HCT116 (cell line): ENCODE measurements at regions not wholly inside any gene's neighbourhood (a gene's known extent, or its start where the extent isn't known, plus 50 kb on each side); places are given as distances from the start of the nearest gene placed in this dataset.

Source experiments
- ATAC-seq: fragments of 200-7000 bp; cut with Tn5 transposase; 2 replicates; pipeline ENCODE4 v1.9.1; 2020; ENCODE audit warnings: mild to moderate bottlenecking, moderate library complexity
- BruUV-seq: library from RNA; stranded (reverse); fragments of 400-500 nt; replicated peaks from 2 replicates; lab custom pipeline; 2021; lab: Mats Ljungman, UMichigan
- CTCF ChIA-PET: fragments of 300-600 bp; sonication (Branson Sonifier 250); formaldehyde crosslinking; loops from one replicate; lab custom pipeline; 2021; ENCODE audit warnings: antibody characterized with exemption; lab: Charles Lee
- POLR2A ChIA-PET: fragments of 300-600, 350-600 bp; sonication (Branson Sonifier 250); formaldehyde crosslinking; loops from one replicate; lab custom pipeline; 2021; ENCODE audit warnings: antibody characterized with exemption; lab: Charles Lee
- RAD21 ChIA-PET, 2 experiments: fragments of 300-600 bp; sonication (Branson Sonifier 250); formaldehyde crosslinking; loops; one replicate each; lab custom pipeline; 2023; ENCODE audit warnings: low total read pairs in 2 of 2; ENCODE audit not compliant: uncharacterized antibody in 2 of 2, unreplicated experiment in 2 of 2, low non-redundant PET in 1 of 2; lab: Charles Lee
- DNase-seq: peaks from one replicate; pipeline ENCODE4 v3.0.0-alpha.2; 2010; ENCODE audit warnings: low read depth, low spot score
- H2AFZ ChIP-seq: fragments of 200-600 bp; shearing (Covaris generic), sonication (generic); 2 replicates; pipeline ENCODE4 v1.6.1; 2017; ENCODE audit warnings: low read depth, mixed run types, mixed read lengths, antibody characterized with exemption, low read length; ENCODE audit not compliant: poor library complexity, severe bottlenecking
- H3K27ac ChIP-seq: 2 replicates; pipeline ENCODE4 v1.5.1; 2012; ENCODE audit warnings: low read depth, low read length
- H3K27me3 ChIP-seq: fragments of 200-600 bp; sonication (generic); 2 replicates; pipeline ENCODE4 v1.6.1; 2016; ENCODE audit warnings: mixed run types, low read length, mixed read lengths; ENCODE audit not compliant: insufficient read depth
- H3K36me3 ChIP-seq, 2 experiments: fragments of 200-500 bp in 1 of 2; fragments of 200-600 bp in 1 of 2; sonication (Bioruptor generic) in 1 of 2; sonication (generic) in 1 of 2; 2 replicates each; pipeline versions ENCODE4 v1.5.1 to v1.6.1; 2014 to 2016; ENCODE audit warnings: low read length in 2 of 2, inconsistent platforms in 1 of 2, mixed read lengths in 1 of 2, mixed run types in 1 of 2; ENCODE audit not compliant: insufficient read depth in 2 of 2, control insufficient read depth in 1 of 2
- H3K4me1 ChIP-seq, 2 experiments: fragments of 200-600 bp in 1 of 2; sonication (generic) in 1 of 2; 2 replicates each; pipeline versions ENCODE4 v1.5.1 to v1.6.1; 2012 to 2017; ENCODE audit warnings: low read length in 2 of 2, inconsistent platforms in 1 of 2, mild to moderate bottlenecking in 1 of 2, mixed read lengths in 1 of 2, mixed run types in 1 of 2, moderate library complexity in 1 of 2; ENCODE audit not compliant: insufficient read depth in 2 of 2, control insufficient read depth in 1 of 2
- H3K4me2 ChIP-seq: fragments of 200-600 bp; sonication (generic); 2 replicates; pipeline ENCODE4 v1.6.1; 2017; ENCODE audit warnings: mixed run types, low read length, mixed read lengths
- H3K4me3 ChIP-seq, 2 experiments: fragments of 200-600 bp in 1 of 2; sonication (generic) in 1 of 2; replicated peaks in 1 of 2; 2 replicates each; pipeline ENCODE4 v1.5.1; 2011 to 2016; ENCODE audit warnings: low read length in 2 of 2, control low read depth in 1 of 2, low read depth in 1 of 2, mild to moderate bottlenecking in 1 of 2, mixed read lengths in 1 of 2, mixed run types in 1 of 2
- H3K79me2 ChIP-seq: fragments of 200-600 bp; sonication (generic); 2 replicates; pipeline ENCODE4 v1.6.1; 2017; ENCODE audit warnings: mild to moderate bottlenecking, mixed run types, low read length, moderate library complexity, mixed read lengths; ENCODE audit not compliant: insufficient read depth
- H3K9ac ChIP-seq: fragments of 200-600 bp; sonication (generic); 2 replicates; pipeline ENCODE4 v1.6.1; 2016; ENCODE audit warnings: low read length, mixed read lengths
- H3K9me2 ChIP-seq: fragments of 200-600 bp; sonication (generic), shearing (Covaris generic); 2 replicates; pipeline ENCODE4 v1.6.1; 2017; ENCODE audit warnings: mixed run types, mild to moderate bottlenecking, moderate library complexity; ENCODE audit not compliant: insufficient read depth
- H3K9me3 ChIP-seq, 2 experiments: fragments of 200-500 bp in 1 of 2; fragments of 200-600 bp in 1 of 2; sonication (Bioruptor generic) in 1 of 2; sonication (generic) in 1 of 2; 2 replicates each; pipeline ENCODE4 v1.6.1; 2014 to 2017; ENCODE audit warnings: low read length in 2 of 2, mixed read lengths in 2 of 2, inconsistent platforms in 1 of 2, low read depth in 1 of 2, mild to moderate bottlenecking in 1 of 2, mixed run types in 1 of 2, moderate library complexity in 1 of 2; ENCODE audit not compliant: control insufficient read depth in 1 of 2, insufficient read depth in 1 of 2
- H4K20me1 ChIP-seq: fragments of 200-600 bp; sonication (generic), shearing (Covaris generic); 2 replicates; pipeline ENCODE4 v1.6.1; 2017; ENCODE audit warnings: mixed run types, mild to moderate bottlenecking, moderate library complexity; ENCODE audit not compliant: insufficient read depth
- CTCF ChIP-seq, 3 experiments: fragments of 200-600 bp in 1 of 3; sonication (generic) in 1 of 3; IDR thresholded peaks in 2 of 3; conservative IDR thresholded peaks in 1 of 3; 2 replicates each; pipeline ENCODE4 v1.5.1; 2012 to 2017; ENCODE audit warnings: low read depth in 2 of 3, low read length in 2 of 3, antibody characterized with exemption in 1 of 3, borderline replicate concordance in 1 of 3, control low read depth in 1 of 3, mild to moderate bottlenecking in 1 of 3, mixed read lengths in 1 of 3, mixed run types in 1 of 3, moderate library complexity in 1 of 3; ENCODE audit not compliant: insufficient read depth in 1 of 3
- JUND ChIP-seq: IDR thresholded peaks from 2 replicates; pipeline ENCODE4 v1.6.1; 2012
- RAD21 ChIP-seq: IDR thresholded peaks from 2 replicates; pipeline ENCODE4 v1.6.1; 2012; ENCODE audit warnings: low read depth, mild to moderate bottlenecking
- REST ChIP-seq: IDR thresholded peaks from 2 replicates; pipeline ENCODE4 v1.6.1; 2012; ENCODE audit warnings: low read depth
- SIN3A ChIP-seq: IDR thresholded peaks from 2 replicates; pipeline ENCODE4 v1.6.1; 2012; ENCODE audit warnings: low read depth
- ZBTB33 ChIP-seq: IDR thresholded peaks from 2 replicates; pipeline ENCODE4 v1.6.1; 2011; ENCODE audit warnings: mild to moderate bottlenecking, low read length, moderate library complexity; ENCODE audit not compliant: insufficient replicate concordance; ENCODE audit errors: extremely low read depth
- ZFX ChIP-seq: fragments of 450-650 bp; IDR thresholded peaks from 2 replicates; pipeline ENCODE4 v1.6.1; 2017
- intact Hi-C: fragments of 100-400 bp; cut with micrococcal nuclease; formaldehyde crosslinking; loops from 2 replicates; pipeline ENCODE4 v1.10.0; 2022

GRCh38 chr15:31974855-31975829, 55.2 kb upstream of the CHRNA7 start (continued):
- TF ChIP-seq REST: no peak
- no peak for TF ChIP-seq SIN3A
- no peak for TF ChIP-seq ZBTB33
- no peak for TF ChIP-seq ZFX
- no peak for TF ChIP-seq JUND

- no peaks in the 10 kb centered on the region for H3K79me2 ChIP-seq
- H3K4me3 ChIP-seq: no peak overlapping the region
- TF ChIP-seq RAD21 (no peak), CTCF (IDR thresholded peaks at IDR 0.05 in 2 of 3, conservative IDR thresholded peaks at IDR 0.05 in 1 of 3; ENCODE audit: borderline replicate concordance in 1 of 3, insufficient read depth in 1 of 3, low read depth in 2 of 3, low read length in 2 of 3) (peak in 1 of 3 experiments; percentile 38; a peak in 3 of 6 replicates)
- BruUV-seq: no TSS peak
- CTCF ChIA-PET: no interaction called here
- DNase-seq: no peak
- H3K36me3 ChIP-seq: no peaks in the 10 kb centered on the region
- H3K9me2 ChIP-seq: no peaks in the 10 kb centered on the region
- RAD21 ChIA-PET: no interaction called here
- H3K27me3 ChIP-seq: no peaks in the 10 kb centered on the region
- no peaks in the 10 kb centered on the region for H3K9me3 ChIP-seq
- no peak overlapping the region for H3K4me2 ChIP-seq
- no peaks in the 10 kb centered on the region for H4K20me1 ChIP-seq
- H2AFZ ChIP-seq: no peak overlapping the region
- no peak overlapping the region for H3K9ac ChIP-seq
- POLR2A ChIA-PET: no interaction called here
- H3K4me1 ChIP-seq: peaks cover 6 to 25% of the 10 kb centered on the region in 2 experiments
- no peak overlapping the region for H3K27ac ChIP-seq
- ATAC-seq: peak; percentile 50
- intact Hi-C loops: loop anchor here (10.0 kb wide), 1 partner anchor 321 kb away; no protein-coding TSS in a partner anchor
Measured at GRCh38 chr15:31975830-31976229, 54.5 kb upstream of the CHRNA7 start.
